ENCODE measurements at regions not wholly inside any gene's neighbourhood (a gene's known extent, or its start where the extent isn't known, plus 50 kb on each side); places are given as distances from the start of the nearest gene placed in this dataset.

DNA sequence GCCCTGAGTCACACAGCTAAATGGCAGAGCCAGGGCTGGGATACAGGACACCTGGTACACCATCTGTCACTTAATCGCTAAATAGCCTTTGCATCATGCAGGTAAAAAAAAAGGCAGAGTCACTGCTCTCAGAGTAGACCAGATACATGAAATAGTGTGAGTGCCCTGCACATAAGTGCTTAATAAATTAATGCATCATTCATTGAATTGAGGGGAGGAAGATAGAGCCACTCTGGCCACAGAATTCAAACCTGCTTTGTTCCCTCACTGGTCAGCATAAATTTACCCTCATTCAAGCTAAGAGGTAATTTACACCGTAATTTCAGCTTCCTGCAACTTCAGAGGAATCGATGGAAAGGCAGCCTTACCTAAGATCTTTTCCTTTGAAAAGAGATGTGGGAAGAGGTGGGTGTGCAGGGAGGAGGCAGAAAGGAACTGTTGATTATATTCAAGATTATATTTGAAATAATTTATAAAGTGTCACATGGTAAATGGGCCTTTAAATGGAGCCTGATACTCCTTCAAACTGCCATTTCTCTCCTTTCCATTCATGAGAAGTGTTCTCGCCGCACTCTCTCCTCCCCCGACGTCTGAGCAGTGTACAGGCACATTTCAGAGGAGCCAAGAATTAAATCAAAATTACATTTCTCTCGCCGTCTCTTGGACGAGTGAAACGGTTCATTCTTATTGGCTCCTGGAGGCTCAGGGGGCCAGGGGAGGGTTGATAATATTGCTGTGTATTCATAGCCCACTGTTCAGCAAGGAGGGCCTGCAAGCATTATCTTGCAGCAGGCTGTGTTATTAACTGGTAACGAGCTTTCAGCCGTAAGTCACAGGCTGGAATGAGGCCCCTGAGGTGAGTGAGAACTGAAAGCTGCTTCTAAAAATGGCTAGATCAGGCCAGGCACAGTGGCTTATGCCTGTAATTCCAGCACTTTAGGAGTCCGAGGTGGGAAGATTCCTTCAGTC is 52.2 kb upstream of the HMGXB4 start (continued):
- TF ChIP-seq ARID3B (CRISPR knock-in tag; IDR thresholded peaks at IDR 0.05; ENCODE audit: borderline replicate concordance) (no peak), NFATC3 (IDR thresholded peaks at IDR 0.05) (no peak)

DNA sequence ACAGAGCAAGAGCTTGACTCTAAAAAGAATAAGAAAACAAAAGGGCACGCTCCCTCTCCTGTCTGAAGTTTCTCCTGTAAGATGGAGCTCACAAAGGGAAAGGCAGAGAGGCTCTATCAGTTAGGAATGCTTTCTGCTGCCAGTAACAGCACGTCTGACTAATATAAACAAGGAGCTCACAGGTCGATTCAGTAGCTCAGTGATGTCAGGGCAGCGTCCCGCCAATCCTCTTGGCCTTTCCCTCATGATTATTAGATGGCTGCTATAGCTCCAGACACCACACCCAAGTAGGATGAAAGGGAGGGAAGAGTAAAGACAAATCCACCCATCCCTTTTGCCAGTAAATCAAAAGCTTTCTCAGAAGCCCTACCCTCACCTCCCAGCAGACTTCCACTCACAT is 51.3 kb upstream of the HMGXB4 start:
- no TSS peak for BruUV-seq (replicated peaks)
- H3K4me2 ChIP-seq (ENCODE audit: insufficient read depth, low read length), result no peak overlapping the region
- no peak for ATAC-seq
- H3K9me1 ChIP-seq (ENCODE audit: control insufficient read depth, insufficient read depth, low read length), result peaks cover 3% of the 10 kb centered on the region
- H3K79me2 ChIP-seq (ENCODE audit: control insufficient read depth, insufficient read depth, low read length), result peaks cover 38% of the 10 kb centered on the region
- H3K27ac ChIP-seq (ENCODE audit: extremely low read depth, low read depth, low read length), result no peak overlapping the region
- H3K36me3 ChIP-seq (ENCODE audit: control insufficient read depth, insufficient read depth, low read length), result peaks cover 66% of the 10 kb centered on the region; the same call in 2 of the 3 replicates
- TF ChIP-seq, protein P1, sequence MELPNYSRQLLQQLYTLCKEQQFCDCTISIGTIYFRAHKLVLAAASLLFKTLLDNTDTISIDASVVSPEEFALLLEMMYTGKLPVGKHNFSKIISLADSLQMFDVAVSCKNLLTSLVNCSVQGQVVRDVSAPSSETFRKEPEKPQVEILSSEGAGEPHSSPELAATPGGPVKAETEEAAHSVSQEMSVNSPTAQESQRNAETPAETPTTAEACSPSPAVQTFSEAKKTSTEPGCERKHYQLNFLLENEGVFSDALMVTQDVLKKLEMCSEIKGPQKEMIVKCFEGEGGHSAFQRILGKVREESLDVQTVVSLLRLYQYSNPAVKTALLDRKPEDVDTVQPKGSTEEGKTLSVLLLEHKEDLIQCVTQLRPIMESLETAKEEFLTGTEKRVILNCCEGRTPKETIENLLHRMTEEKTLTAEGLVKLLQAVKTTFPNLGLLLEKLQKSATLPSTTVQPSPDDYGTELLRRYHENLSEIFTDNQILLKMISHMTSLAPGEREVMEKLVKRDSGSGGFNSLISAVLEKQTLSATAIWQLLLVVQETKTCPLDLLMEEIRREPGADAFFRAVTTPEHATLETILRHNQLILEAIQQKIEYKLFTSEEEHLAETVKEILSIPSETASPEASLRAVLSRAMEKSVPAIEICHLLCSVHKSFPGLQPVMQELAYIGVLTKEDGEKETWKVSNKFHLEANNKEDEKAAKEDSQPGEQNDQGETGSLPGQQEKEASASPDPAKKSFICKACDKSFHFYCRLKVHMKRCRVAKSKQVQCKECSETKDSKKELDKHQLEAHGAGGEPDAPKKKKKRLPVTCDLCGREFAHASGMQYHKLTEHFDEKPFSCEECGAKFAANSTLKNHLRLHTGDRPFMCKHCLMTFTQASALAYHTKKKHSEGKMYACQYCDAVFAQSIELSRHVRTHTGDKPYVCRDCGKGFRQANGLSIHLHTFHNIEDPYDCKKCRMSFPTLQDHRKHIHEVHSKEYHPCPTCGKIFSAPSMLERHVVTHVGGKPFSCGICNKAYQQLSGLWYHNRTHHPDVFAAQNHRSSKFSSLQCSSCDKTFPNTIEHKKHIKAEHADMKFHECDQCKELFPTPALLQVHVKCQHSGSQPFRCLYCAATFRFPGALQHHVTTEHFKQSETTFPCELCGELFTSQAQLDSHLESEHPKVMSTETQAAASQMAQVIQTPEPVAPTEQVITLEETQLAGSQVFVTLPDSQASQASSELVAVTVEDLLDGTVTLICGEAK (IDR thresholded peaks at IDR 0.05), result no peak
- TF ChIP-seq, protein P1 (CRISPR knock-in tag; IDR thresholded peaks at IDR 0.05), result no peak
- TF ChIP-seq NFATC3 (IDR thresholded peaks at IDR 0.05) (no peak), RAD51 (IDR thresholded peaks at IDR 0.05; ENCODE audit: borderline replicate concordance, low read depth) (no peak)
- FAIRE-seq, result no peak
- no peak overlapping the region for H3K4me3 ChIP-seq
- no peak for DNase-seq (ENCODE audit: extremely low read depth in 1 of 4, low spot score in 3 of 4)
- 68% methylated on average over 5 of the region's 5 CpGs for WGBS (ENCODE audit: insufficient coverage, low coverage, missing lambda C conversion rate)
- H3K4me1 ChIP-seq (replicated peaks in 1 of 2; ENCODE audit: control insufficient read depth in 2 of 2, insufficient read depth in 2 of 2, low read length in 2 of 2), result peaks cover 15 to 23% of the 10 kb centered on the region in 2 experiments; a peak in 4 of 5 replicates
- in situ Hi-C loops (cut with MboI), result no loop called here
- no peaks in the 10 kb centered on the region for H3K9me3 ChIP-seq (replicated peaks; ENCODE audit: control insufficient read depth, insufficient read depth, low read depth, low read length)
- no peaks in the 10 kb centered on the region for H3K27me3 ChIP-seq (ENCODE audit: control insufficient read depth in 2 of 2, insufficient read depth in 2 of 2, low read length in 2 of 2)
- intact Hi-C loops (cut with micrococcal nuclease), result no loop called here
- H4K20me1 ChIP-seq (replicated peaks; ENCODE audit: control insufficient read depth, insufficient read depth, low read length), result peaks cover 7% of the 10 kb centered on the region; the same call in 1 of the 2 replicates
- H2AFZ ChIP-seq (ENCODE audit: low read depth, low read length), result no peak overlapping the region
- ChIA-PET POLR2A (interaction anchor here (0.7 to 1.6 kb wide), 5 partner anchors 10 to 28 kb away, joined by 3 to 6 read pairs (median 3); no protein-coding TSS in a partner anchor), CTCF (ENCODE audit: low intra/inter-chr PET ratio) (interaction anchor here (0.6 kb wide), 1 partner anchor 163 kb away, joined by 3 read pairs; no protein-coding TSS in a partner anchor)
- no peak overlapping the region for H3K9ac ChIP-seq (ENCODE audit: insufficient read depth in 1 of 2, low read depth in 2 of 2, low read length in 2 of 2)
